Rectal smooth muscle tissue (tissue), 1 donor: ENCODE measurements at regions not wholly inside any gene's neighbourhood (a gene's known extent, or its start where the extent isn't known, plus 50 kb on each side); places are given as distances from the start of the nearest gene placed in this dataset.

Experiments used
- H3K27ac ChIP-seq: one replicate; pipeline ENCODE4 v1.7.0; 2013; ENCODE audit warnings: low read depth, low read length, inconsistent platforms
- H3K27me3 ChIP-seq: one replicate; pipeline ENCODE4 v1.7.0; 2013; ENCODE audit warnings: low read length; ENCODE audit not compliant: control insufficient read depth, insufficient read depth
- H3K36me3 ChIP-seq: one replicate; pipeline ENCODE4 v1.7.0; 2013; ENCODE audit warnings: low read length; ENCODE audit not compliant: control insufficient read depth, insufficient read depth
- H3K4me1 ChIP-seq: one replicate; pipeline ENCODE4 v1.7.0; 2013; ENCODE audit warnings: low read length; ENCODE audit not compliant: control insufficient read depth, insufficient read depth
- H3K4me3 ChIP-seq: one replicate; pipeline ENCODE4 v1.7.0; 2013; ENCODE audit warnings: low read length
- H3K9ac ChIP-seq: one replicate; pipeline ENCODE4 v1.7.0; 2013; ENCODE audit warnings: low read length

DNA sequence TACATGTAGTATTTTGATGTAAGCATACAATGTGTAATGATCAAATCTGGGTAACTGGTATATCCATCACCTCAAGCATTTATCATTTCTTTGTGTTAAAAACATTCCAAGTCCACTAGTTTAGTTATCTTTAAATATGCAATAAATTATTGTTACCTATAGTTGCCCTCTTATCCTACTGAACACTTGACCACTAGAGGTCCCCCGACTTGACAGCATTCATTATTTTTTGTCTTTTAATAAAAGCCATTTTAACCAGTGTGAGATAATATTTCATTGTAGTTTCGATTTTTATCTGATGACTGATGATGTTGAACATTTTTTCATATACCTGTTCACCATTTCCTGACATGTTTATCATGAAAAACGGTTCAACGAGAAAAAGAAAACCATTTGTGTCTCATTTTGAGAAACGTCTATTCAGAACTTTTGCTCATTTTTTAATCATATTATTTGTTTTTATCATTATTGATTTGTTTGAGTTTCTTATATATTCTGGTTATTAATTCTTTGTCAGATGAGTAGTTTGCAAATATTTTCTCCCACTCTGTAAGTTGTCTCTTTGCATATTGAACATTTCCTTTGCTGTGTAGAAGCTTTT is 199.0 kb upstream of the CXXC4 start:
- Histone ChIP-seq H3K36me3 (no peaks in the 10 kb centered on the region), H3K4me1 (no peaks in the 10 kb centered on the region), H3K27me3 (no peaks in the 10 kb centered on the region), H3K9ac (no peak overlapping the region), H3K27ac (no peak overlapping the region), H3K4me3 (no peak overlapping the region)

- Histone ChIP-seq H3K4me3 (no peak overlapping the region), H3K27me3 (no peaks in the 10 kb centered on the region), H3K36me3 (no peaks in the 10 kb centered on the region), H3K4me1 (no peaks in the 10 kb centered on the region), H3K27ac (no peak overlapping the region), H3K9ac (no peak overlapping the region)
Observed at GRCh38 chr4:104716584-104716983, 221.9 kb upstream of the CXXC4 start.

GRCh38 chr4:104719539-104720230 is 225.0 kb upstream of the CXXC4 start:
- H3K27ac ChIP-seq = no peak overlapping the region
- no peaks in the 10 kb centered on the region for H3K36me3 ChIP-seq
- no peak overlapping the region for H3K9ac ChIP-seq
- no peak overlapping the region for H3K4me3 ChIP-seq
- no peaks in the 10 kb centered on the region for H3K4me1 ChIP-seq
- H3K27me3 ChIP-seq = no peaks in the 10 kb centered on the region

DNA sequence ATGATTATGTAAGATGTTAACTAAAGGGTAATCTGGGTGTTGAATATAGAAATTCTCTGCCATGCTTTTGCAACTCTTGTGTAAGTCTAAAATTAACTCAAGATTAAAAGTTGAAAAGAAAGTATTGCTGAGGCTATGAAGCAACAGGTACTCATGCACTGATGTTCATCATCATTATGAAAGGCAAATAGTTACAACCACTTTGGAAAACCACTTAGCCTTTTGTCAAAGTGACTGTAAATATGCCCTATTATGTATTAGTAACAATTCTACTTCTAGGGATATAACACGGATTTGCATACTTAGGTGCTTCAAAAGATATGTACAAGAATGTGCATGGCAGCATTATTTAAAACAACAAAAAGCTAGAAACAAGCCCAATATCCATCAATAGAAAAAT is 227.8 kb upstream of the CXXC4 start:
- no peak overlapping the region for H3K27ac ChIP-seq
- no peaks in the 10 kb centered on the region for H3K4me1 ChIP-seq
- H3K9ac ChIP-seq = no peak overlapping the region
- H3K4me3 ChIP-seq = no peak overlapping the region
- no peaks in the 10 kb centered on the region for H3K27me3 ChIP-seq
- H3K36me3 ChIP-seq = no peaks in the 10 kb centered on the region

DNA sequence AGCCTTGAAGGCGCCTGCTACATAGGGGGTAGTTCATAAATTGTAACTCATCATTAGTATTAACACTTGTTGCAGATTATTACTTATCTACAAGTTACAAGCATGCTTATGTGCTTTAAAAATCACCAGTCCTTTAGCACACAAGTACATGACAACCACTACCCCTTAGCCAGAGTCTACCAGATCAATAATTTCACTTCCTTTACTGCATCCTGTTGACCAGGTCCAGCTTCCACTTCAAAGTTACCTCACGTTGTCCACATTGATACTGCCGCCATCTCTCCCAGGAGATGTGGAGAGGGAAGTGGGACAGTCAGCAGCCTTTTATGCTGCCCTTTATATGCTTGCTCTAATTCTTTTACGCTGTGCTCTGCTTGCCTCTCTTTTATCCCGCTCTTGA is 231.3 kb upstream of the CXXC4 start:
- Histone ChIP-seq H3K27ac (no peak overlapping the region), H3K4me1 (no peaks in the 10 kb centered on the region), H3K27me3 (no peaks in the 10 kb centered on the region), H3K9ac (no peak overlapping the region), H3K4me3 (no peak overlapping the region), H3K36me3 (no peaks in the 10 kb centered on the region)

DNA sequence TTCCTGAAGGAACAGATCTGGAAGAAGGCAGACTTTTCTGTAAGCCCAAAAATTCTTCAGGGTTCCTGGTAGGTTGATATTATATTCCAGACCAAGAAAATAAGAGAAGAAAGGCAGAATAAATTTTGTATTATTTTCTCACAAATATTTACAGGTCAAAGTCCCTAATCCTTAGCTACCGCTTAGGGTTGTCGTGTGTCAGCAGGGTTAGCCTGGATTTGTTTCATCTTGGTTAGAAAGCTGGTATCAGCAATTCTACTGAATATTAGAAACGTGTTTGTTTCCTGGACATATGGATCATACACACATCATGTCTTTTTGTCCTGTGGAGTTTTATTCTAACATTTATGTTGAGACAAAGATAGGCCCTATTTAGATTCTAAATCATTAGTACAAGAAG is 232.9 kb upstream of the CXXC4 start:
- H3K27ac ChIP-seq = no peak overlapping the region
- no peaks in the 10 kb centered on the region for H3K27me3 ChIP-seq
- H3K4me1 ChIP-seq = no peaks in the 10 kb centered on the region
- no peak overlapping the region for H3K9ac ChIP-seq
- H3K4me3 ChIP-seq = no peak overlapping the region
- H3K36me3 ChIP-seq = no peaks in the 10 kb centered on the region

GRCh38 chr4:104728380-104729122 is 233.9 kb upstream of the CXXC4 start:
- Histone ChIP-seq H3K36me3 (no peaks in the 10 kb centered on the region), H3K9ac (no peak overlapping the region), H3K27ac (no peak overlapping the region), H3K4me3 (no peak overlapping the region), H3K27me3 (no peaks in the 10 kb centered on the region), H3K4me1 (no peaks in the 10 kb centered on the region)

DNA sequence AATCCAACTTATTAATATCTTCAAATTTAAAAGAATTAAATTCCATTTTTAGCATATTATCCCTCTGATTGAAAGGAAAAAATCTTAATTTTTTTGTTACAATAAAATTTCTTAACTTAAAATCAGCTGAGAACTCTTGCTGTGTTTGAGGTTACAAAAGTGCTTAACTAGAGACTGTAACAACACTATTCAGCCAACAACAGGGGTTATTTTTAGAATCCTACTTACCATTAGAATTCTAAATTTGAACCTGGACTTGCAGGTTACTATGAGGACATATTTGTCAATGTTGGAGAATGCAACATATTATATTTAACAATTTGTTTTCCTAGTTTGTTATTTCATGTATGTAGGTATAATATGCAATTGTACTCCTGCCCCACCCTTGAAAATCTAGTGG is 238.1 kb upstream of the CXXC4 start:
- H3K9ac ChIP-seq = no peak overlapping the region
- H3K4me3 ChIP-seq = no peak overlapping the region
- no peak overlapping the region for H3K27ac ChIP-seq
- no peaks in the 10 kb centered on the region for H3K36me3 ChIP-seq
- H3K27me3 ChIP-seq = no peaks in the 10 kb centered on the region
- H3K4me1 ChIP-seq = no peaks in the 10 kb centered on the region

DNA sequence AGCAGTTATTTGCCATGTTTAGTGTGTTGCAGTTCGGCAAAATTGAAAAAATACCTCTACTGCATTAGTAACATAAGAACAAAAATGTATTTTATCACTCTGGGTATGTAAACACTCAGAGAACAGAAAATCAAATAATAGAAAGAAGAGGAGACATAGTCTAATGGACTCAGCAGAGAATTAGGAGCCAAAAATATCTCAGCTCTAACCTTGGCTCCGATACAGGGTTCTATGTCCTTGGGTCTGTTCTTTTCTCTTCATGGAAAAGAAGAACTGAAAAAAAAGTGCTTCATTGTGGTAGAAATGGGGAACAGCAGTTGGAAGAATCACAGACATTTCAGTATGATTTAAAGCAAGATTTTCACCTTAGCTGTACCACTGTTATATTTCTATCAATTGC is 240.5 kb upstream of the CXXC4 start:
- Histone ChIP-seq H3K4me3 (no peak overlapping the region), H3K27me3 (no peaks in the 10 kb centered on the region), H3K36me3 (no peaks in the 10 kb centered on the region), H3K27ac (no peak overlapping the region), H3K4me1 (no peaks in the 10 kb centered on the region), H3K9ac (no peak overlapping the region)

DNA sequence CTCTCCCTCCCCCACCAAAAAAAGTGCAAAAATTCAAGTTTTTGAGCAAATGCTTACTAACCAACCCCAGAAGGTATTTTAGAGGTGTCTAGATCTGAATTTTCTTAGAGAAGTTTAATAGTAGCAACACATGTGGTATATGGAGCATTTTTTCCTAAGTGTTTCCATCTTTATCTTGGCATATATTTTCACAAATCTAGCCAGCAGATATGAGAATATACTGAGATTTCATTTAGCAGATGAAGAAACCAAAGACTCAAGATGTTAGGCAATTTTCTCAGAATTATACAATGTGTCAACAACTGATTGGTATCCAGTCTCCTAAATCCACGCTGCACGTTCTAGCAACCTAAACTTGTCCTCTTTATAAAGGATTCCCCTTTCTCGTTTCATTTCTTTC is 245.5 kb upstream of the CXXC4 start:
- H3K27ac ChIP-seq = no peak overlapping the region
- no peak overlapping the region for H3K9ac ChIP-seq
- no peaks in the 10 kb centered on the region for H3K27me3 ChIP-seq
- H3K4me3 ChIP-seq = no peak overlapping the region
- H3K4me1 ChIP-seq = no peaks in the 10 kb centered on the region
- no peaks in the 10 kb centered on the region for H3K36me3 ChIP-seq

- Histone ChIP-seq H3K36me3 (no peaks in the 10 kb centered on the region), H3K27me3 (no peaks in the 10 kb centered on the region), H3K27ac (no peak overlapping the region), H3K9ac (no peak overlapping the region), H3K4me1 (no peaks in the 10 kb centered on the region), H3K4me3 (no peak overlapping the region)
Observed at GRCh38 chr4:104743215-104743653, 248.5 kb upstream of the CXXC4 start.

GRCh38 chr4:104747635-104748034 is 252.9 kb upstream of the CXXC4 start:
- H3K4me1 ChIP-seq = no peaks in the 10 kb centered on the region
- H3K9ac ChIP-seq = no peak overlapping the region
- no peaks in the 10 kb centered on the region for H3K36me3 ChIP-seq
- no peak overlapping the region for H3K27ac ChIP-seq
- H3K4me3 ChIP-seq = no peak overlapping the region
- no peaks in the 10 kb centered on the region for H3K27me3 ChIP-seq

DNA sequence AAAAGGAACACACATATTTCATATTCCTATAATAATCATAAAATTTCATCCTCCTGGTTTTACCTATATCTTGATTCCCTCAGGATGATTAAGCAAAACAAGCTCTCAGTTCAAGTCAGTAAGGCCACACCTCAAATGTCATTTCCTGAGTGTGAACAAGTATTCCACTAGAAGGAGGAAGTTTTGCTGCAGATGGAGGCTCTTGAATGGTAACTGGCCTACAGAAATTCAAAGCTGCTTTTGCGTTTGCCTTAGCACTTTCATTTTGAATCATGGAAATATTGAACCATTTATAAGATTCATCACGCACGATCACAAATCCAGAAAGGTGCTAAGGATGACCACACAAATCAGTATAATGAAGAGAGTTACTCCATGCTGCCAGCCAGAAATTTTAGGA is 254.4 kb upstream of the CXXC4 start:
- H3K9ac ChIP-seq = no peak overlapping the region
- no peak overlapping the region for H3K27ac ChIP-seq
- no peaks in the 10 kb centered on the region for H3K36me3 ChIP-seq
- H3K4me3 ChIP-seq = no peak overlapping the region
- no peaks in the 10 kb centered on the region for H3K4me1 ChIP-seq
- no peaks in the 10 kb centered on the region for H3K27me3 ChIP-seq
